ENCODE measurements at regions not wholly inside any gene's neighbourhood (a gene's known extent, or its start where the extent isn't known, plus 50 kb on each side); places are given as distances from the start of the nearest gene placed in this dataset.
"Not testable (repeated sequence)": the region's sequence is repeated elsewhere in the genome, so short reads cannot be mapped to it uniquely, and the experiment has no call there.

GRCh38 chr17:5898406-5898805 is 171.8 kb upstream of the WSCD1 start:
- DNase-seq (ENCODE audit: low spot score) = no peak

GRCh38 chr17:5899496-5900195 is 170.5 kb upstream of the WSCD1 start:
- no peak for DNase-seq (ENCODE audit: low spot score)

- no peak for DNase-seq (ENCODE audit: low spot score)
Observed at GRCh38 chr17:5901731-5902130, 168.4 kb upstream of the WSCD1 start.

- no peak for DNase-seq (ENCODE audit: low spot score)
Observed at GRCh38 chr17:5902181-5903140, 167.7 kb upstream of the WSCD1 start.

GRCh38 chr17:5911919-5912318 is 158.3 kb upstream of the WSCD1 start:
- no peak for DNase-seq (ENCODE audit: low spot score)

GRCh38 chr17:5913032-5913531 is 157.1 kb upstream of the WSCD1 start:
- DNase-seq (ENCODE audit: low spot score) = no peak

- no peak for DNase-seq (ENCODE audit: low spot score)
Observed at GRCh38 chr17:5913641-5914040, 156.5 kb upstream of the WSCD1 start.

GRCh38 chr17:5915337-5915736 is 154.8 kb upstream of the WSCD1 start:
- no peak for DNase-seq (ENCODE audit: low spot score)

- DNase-seq (ENCODE audit: low spot score) = no peak
Observed at GRCh38 chr17:5919089-5919488, 151.1 kb upstream of the WSCD1 start.

- no peak for DNase-seq (ENCODE audit: low spot score)
Observed at GRCh38 chr17:5921512-5922282, 148.5 kb upstream of the WSCD1 start.

- no peak for DNase-seq (ENCODE audit: low spot score)
Observed at GRCh38 chr17:5922476-5922875, 147.7 kb upstream of the WSCD1 start.

- DNase-seq (ENCODE audit: low spot score) = no peak
Observed at GRCh38 chr17:5929721-5930120, 140.5 kb upstream of the WSCD1 start.

GRCh38 chr17:5930555-5930954 is 139.6 kb upstream of the WSCD1 start:
- DNase-seq (ENCODE audit: low spot score) = not testable (repeated sequence)

GRCh38 chr17:5931616-5932015 is 138.6 kb upstream of the WSCD1 start:
- no peak for DNase-seq (ENCODE audit: low spot score)

GRCh38 chr17:5933430-5933829 is 136.7 kb upstream of the WSCD1 start:
- no peak for DNase-seq (ENCODE audit: low spot score)

GRCh38 chr17:5941258-5941657 is 128.9 kb upstream of the WSCD1 start:
- no peak for DNase-seq (ENCODE audit: low spot score)

GRCh38 chr17:5942687-5943086 is 127.5 kb upstream of the WSCD1 start:
- DNase-seq (ENCODE audit: low spot score) = no peak

GRCh38 chr17:5943232-5943631 is 126.9 kb upstream of the WSCD1 start:
- no peak for DNase-seq (ENCODE audit: low spot score)

GRCh38 chr17:5943982-5944381 is 126.2 kb upstream of the WSCD1 start:
- DNase-seq (ENCODE audit: low spot score) = no peak

GRCh38 chr17:5947701-5948180 is 122.4 kb upstream of the WSCD1 start:
- DNase-seq (ENCODE audit: low spot score) = no peak

GRCh38 chr17:5948811-5949210 is 121.4 kb upstream of the WSCD1 start:
- no peak for DNase-seq (ENCODE audit: low spot score)

GRCh38 chr17:5950878-5951277 is 119.3 kb upstream of the WSCD1 start:
- DNase-seq (ENCODE audit: low spot score) = no peak
